Limb (tissue), 2 donors: ENCODE measurements at regions not wholly inside any gene's neighbourhood (a gene's known extent, or its start where the extent isn't known, plus 50 kb on each side); places are given as distances from the start of the nearest gene placed in this dataset.

Source experiments
- DNase-seq, 2 donors: peaks; one replicate each; pipeline ENCODE4 v3.0.0-alpha.2; 2016; ENCODE audit errors: extremely low spot score in 2 of 2

DNA sequence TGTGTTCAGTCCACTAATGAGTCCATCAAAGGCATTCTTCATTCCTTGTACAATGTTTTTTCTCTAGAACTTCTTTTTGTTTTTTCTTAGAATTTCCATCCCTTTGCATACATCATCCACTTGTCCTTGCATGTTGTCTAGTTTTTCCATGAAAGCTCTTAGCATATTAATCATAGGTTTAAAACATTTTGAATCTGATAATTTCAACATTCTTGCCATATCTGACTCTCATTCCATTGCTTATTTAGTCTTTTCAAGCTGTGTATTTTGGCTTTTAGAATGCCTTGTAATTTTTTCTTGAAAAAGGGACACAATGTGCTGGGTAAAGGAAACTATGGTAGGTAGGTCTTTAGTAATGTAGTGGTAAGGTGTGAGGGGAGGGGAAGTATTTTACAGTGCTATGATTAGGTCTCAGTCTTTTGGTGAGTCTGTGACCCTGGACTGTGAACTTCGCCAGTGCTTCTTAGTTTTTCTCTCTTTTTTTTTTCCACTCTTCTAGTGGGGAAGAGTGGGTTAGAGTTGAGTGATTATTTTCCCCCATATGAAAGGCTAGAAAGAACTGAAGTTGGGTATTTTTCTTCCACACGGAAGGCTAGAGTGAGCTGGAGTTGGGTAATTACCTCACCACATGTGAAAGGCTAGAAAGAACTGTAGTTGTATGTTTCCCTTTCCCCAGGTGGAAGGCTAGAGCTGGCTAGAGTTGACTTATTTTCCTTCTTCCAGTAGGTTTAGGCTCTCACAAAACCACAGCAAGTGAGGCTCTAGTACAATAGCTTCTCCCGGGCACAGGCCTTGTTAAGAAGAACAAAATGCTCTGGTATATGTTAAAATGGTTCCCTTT is 172.1 kb downstream of the SNX18 start:
- DNase-seq, result no peak

DNA sequence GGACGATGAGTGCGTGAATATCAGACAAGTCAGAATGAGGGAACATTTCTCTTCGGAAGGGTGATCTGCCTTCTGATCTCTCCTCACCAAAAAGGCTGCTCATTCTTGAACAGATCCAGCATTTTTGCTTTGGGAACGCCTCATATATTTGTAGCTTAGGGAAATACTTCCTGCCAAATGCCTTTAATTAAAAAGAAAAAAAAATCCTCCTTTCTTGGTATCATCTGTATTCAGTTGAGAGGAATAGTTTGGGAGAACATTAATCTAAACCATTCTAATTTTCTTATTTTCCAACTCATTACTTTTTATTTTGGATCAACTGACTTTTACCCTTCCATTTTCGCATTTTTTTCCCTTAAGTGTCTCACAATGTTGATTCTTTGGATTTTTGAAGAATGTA is 163.4 kb downstream of the SNX18 start:
- no peak for DNase-seq

DNA sequence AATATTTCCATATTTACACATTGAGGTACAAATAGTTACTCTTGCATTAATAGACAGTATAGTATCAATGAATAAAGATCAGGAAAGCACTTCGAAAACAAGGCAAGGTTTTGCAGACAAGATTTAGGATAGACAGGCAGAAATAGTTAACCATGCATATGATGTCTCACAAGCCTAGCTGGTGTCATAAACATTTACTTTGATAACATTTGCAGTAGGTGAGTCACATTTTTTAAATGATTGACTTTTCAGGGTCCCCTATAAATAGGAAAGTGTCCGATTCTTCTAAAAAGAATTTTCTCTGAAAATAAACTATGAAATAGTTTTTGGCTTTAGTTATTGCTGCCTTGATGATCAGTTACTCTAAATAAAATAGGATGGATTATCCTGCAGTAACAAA is 162.1 kb downstream of the SNX18 start:
- no peak for DNase-seq

DNA sequence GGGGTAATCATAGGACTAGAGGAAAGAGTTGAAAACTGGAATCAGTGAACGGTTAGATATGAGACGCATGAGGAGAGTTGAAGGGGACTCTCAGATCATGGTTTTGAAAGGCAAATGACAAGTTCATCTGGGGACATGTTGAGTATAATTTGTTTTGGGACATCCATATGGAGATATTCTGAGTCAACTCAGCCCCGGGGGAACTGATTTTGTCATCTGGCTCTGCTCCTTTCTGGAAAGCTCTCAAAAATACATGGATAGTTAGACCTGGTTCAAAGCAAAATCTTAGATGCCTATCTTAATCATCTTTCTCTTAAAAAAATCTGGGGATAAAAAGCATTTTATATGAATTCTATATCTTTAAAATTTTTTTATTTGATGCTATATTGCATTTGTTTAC is 161.2 kb downstream of the SNX18 start:
- no peak for DNase-seq

DNA sequence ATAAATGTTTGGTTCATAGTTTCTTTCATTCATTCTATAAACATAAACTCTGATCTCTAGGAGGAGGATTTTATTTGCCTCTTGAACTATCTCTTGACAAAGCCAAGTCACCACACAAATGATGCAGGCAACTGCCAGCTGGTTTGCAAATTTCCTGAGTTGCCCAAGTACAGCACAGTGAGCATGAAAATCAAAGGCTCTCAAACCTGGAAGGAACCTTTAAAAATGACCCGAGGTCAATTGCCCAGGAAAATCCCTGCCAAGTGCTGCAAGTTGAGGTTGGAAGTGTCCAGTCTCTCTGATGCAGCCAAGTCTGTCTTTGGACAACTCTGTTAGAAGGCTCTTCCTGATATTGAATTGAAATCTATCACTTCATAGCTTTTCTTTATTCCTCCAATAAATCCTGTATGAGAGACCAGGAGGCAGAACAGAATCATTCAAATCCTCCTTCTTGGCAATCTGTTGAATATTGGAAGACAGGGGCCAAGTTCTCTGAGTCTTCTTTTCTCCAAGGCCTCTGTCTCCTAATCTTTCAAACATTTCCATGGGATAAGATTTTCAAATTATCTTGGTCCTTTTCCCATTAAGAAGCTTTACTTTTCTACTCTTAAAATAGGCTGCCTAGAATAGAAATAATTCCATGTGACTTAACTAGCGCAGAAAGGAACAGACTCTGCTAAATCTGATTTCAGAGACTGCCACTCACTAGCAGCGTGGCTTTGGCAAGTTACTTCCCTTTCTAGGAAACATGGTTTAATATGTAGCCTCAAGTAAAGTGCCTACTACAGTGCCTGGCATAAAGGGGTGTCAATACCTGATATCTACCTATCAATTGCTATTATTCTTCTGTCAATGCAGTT is 159.2 kb downstream of the SNX18 start:
- no peak for DNase-seq

DNA sequence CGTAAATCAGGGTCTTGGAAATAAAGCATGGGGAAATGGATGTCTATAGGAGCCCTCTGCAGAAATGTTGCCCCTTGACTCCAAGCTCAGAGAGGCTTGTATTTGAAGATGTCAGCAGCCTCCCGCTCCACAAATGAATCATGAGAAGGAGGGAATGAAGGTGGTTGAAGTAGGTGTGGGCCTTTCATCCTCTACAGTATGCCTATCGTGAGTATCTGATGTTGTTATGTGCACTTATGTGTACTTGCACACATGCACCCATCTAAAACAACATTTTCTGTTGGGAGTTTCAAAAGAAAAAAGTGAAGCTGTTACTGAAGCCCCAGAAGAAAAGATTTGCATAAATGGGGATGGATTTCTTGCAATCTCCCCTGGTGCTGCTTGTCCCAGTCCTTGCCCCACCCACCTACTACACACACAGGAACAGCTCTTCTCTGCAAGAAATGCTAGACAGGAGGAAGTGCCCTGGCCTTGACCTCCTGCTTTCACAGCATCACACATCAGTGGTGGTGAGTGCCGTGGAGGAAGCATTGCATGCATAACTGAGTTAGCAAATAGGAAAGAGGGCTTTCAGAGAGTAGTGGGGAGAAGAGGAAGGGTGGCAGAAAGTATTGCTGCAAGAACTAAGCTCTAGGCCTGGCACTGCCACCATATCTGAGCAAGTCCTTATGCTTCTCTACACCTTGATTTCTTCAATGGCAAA is 156.1 kb downstream of the SNX18 start:
- no peak for DNase-seq

DNA sequence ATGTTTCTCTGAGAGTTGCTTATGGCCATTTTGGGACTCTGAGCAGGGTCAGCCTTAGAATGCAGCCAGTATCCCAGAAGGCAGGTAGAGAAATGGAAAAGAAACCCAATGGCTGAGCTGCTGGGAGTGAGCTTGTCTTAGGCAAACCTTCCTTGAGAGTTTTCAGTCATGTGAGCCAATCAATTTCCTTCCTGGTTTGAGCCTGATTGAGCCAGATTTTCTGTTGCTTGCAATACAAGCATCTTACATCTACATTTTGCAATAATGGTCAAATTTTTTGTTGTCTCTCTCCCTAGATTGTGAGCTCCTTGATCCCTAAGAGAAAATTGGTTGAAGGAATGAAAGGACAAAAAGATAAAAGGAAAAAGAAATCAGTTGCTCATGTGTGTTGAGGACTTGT is 155.3 kb downstream of the SNX18 start:
- no peak for DNase-seq

DNA sequence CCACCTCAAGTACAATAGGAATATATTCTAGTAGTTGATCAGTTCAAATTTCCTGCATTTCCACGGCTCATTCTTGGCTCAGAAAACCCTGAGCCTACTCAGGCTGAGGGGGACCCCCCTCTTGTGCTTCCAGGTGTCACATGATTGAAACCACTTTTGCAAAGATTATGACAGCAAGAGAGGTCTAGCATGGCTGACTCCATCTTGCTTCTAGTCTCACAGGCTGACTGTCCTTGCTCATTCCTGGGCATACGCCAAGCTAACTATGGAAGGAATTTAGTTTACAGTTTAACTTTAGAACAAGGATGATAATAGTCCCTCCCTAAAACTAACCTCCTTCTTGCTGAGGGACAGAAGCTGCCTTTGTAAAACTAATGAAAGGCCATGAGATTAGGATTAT is 154.1 kb downstream of the SNX18 start:
- no peak for DNase-seq

DNA sequence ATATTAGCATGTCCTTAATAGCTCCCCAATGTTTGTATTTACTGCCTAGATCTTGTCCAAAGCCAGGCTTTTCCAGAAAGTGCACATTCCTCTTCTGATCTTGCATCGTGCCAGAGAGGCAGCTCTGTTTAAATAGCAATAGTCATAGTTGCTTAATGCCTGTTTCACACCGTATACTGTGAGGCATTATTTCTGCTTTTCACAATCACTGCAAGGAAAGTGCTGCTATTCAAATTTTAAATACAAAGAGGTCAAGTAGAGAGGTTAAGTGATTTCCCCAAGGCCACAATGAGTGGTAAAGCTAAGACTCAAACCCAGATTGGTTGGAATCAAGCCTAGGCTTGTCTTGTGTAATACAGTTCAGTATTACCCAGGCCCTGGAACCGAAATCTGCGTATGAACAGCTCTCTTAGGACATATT is 153.6 kb downstream of the SNX18 start:
- DNase-seq, result no peak

DNA sequence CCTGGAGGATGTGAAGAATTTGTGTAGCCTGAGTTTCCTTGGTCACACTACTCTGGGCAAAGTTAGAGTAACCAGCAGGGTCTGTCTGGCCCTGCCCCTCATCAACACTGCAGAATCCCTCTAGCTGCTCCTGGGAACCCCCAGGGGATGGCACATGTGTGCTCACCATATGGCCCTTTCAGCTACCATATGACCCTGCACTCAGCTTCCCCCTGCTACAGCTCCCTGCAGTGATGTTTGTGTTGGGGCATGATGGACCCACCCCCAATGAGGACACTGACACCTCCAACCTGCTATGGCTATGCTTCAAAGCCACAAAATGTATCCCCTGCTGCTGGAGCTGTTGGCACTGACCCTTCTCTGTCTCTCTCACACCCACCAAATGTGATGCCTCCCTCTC is 152.7 kb downstream of the SNX18 start:
- no peak for DNase-seq

DNA sequence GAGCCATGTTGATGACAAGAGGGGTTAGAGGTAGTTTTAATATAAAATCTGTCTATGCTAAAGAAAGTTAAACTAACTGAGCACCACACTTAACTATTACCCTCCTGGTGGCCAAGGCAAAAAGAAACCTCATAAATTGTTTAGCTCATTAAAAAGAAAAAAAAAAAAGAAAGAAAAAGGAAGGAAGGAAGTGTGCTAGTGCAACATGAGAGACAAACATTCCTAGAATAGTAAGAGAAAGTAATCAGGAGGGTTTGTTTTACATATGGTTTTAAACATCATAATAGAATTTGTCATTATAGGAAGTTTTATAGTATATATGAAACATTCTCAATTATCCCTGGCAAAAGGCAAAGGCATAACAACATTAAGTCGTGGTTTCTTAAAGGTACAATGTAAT is 152.3 kb downstream of the SNX18 start:
- no peak for DNase-seq

DNA sequence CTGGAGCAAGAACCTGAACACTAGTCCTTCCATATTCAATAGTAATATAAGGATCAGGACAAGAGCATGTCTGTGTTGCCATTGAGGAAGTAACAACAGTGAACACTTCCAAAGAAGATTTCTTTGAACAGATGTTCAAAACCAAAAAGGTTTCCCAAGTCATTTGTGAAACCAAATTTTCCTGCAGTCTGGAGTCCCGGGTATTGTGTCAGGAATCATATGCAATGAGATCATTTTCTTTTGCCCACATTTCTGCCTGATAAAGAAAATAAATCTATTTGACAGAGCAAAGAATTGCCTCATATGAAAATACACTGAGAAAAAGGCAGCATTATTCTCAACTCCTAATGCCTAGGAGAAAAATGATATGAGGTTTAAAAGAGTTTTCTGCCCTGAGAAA is 151.7 kb downstream of the SNX18 start:
- DNase-seq, result no peak

DNA sequence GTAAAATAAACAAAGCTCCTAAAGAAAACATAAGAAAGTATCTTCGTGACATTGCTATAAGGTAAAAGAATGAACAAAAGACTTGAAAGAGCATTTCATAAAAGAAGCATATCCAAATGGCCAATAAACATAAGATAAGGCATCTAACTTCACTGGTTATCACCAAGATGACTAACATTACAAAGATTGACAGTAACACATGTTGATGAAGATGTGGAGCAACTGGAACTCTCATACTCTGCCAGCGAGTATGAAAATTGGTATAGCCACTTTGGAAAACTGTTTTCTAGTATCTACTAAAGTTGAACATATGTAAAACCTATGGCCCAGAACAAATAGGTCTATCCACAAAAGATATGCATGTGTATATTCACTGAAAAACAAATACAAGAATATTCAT is 150.5 kb downstream of the SNX18 start:
- DNase-seq, result no peak

DNA sequence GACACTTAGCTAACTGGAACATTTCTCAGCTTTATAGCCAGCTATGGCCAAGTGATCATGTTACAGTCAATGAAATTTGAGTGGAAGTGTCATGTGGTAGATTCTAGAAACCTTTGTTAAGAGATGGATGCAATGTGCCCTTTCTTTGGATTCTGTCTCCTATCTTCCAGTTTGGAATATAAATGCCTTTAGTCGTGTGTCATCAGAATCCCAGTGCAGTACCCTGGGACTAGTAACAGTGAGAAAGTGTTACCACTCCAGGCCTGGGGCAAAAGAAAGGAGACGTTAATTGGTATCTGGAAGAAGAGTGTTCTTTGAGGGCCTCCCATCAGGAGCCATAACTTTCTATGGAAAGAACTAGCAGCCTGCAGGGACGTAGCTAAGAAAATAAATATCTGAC is 149.6 kb downstream of the SNX18 start:
- no peak for DNase-seq

DNA sequence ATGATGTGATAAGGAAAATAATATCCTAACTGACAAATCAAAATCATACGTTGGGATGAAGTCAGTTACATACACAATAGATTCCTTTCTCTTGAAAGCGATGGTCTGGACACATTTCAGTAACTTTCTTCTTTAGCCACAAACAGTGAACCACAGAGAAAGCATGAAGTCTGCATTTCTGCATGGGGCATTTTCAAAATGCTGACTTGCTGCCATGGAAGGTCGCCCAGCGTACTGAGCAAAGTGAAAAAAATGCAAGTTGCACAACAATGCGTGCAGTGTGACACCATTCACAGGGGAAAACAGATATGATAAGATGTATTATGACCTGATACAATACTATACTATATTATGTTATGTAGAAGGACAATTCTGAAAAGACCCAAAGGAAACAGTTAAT is 146.3 kb downstream of the SNX18 start:
- DNase-seq, result no peak

DNA sequence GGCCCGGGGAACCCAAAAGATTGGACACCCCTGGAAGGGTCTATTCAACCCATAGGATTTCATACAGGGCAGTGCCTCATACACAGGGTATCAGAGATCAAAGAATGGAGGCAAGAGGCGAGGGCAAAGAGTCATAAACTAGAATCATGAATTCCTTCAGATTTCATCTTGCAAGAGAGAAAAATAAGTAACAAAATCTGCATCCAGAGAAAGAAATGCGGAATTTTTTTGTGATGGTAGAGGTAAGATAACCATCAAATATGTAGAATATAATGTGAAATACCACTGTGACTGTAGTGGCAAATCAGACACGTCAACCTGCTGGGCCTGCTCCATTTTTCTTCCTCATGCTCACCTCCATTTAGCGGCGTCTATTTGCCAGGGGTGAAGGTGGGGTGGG is 143.6 kb downstream of the SNX18 start:
- no peak for DNase-seq

DNA sequence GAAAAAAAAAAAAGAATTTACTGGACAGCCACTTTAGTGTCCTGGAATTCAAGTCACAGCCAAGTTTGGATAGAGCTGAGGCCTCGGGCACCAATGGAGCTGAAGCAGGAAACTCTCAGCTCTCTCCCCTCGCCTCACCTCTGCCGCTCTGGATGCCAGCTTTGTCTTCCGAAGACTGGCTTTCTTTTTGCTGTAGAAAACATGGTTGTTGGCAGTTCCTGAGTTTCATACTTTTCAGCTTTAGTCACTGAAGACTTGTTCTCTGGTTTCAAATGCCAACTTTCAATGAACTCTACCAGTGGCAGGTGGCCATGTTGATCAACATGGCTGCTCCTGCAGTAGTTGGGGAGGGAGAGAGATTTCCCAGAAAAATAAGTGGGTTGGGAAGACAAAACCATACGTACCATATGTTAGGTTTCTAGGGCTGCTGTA is 142.2 kb downstream of the SNX18 start:
- peak; percentile 40 to 48 for DNase-seq

DNA sequence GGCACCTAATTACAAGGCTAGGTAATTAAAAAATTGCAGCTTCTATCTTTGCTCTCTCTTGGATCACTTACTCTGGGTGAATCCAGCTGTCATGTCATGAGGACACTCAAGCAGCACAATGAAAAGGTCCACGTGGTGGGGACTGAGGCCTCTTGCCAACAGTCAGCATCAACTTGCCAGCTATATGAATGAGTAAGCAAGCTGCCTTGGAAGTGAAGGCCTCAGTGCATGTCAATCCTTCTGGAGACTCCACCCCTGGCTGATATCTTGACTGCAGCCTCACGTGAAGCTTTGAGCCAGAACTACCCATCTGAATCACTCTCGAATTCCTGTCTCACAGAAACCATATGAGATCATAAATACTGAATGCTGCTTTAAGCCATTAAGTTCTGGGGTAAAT is 140.5 kb downstream of the SNX18 start:
- no peak for DNase-seq

DNA sequence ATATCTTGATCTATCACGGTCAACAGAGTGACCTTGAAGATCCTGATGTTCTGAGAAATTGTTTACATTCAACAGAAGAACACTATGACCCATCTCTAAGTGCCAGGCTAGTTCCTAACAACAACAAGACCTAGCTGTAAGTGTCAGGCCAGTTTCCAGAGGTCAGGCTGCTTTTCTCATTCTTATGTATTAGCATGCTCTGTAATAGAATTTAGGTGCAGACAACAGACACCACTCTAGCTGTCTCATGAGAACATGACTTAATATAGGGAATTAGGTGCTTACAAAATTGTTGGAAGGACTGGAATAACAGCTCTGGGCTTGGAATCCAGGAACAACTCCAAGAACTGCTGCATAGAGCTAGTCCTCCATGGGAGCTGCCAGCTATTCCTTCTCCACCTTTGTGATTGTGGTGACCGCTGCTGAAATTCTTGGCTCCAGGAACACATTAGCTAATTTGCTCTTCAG is 138.7 kb downstream of the SNX18 start:
- DNase-seq, result no peak

DNA sequence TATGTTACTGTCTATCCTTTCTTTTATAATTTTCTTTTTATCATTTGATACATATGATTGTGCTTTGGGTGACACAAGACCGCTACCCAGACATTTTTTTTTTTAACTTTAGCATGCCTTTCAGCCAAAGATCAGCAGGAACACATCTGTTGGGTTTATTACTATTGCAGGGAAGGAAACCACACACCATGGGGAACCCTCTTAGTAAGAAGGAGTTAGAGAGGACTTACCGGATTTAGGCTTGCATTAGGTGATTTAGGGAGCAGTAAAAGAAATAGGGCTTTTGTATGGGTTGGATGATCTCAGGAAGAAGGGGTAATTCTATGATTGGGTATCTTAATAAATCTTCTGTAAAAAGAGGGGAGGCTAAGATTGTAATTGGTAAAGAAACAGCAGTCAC is 138.2 kb downstream of the SNX18 start:
- no peak for DNase-seq

DNA sequence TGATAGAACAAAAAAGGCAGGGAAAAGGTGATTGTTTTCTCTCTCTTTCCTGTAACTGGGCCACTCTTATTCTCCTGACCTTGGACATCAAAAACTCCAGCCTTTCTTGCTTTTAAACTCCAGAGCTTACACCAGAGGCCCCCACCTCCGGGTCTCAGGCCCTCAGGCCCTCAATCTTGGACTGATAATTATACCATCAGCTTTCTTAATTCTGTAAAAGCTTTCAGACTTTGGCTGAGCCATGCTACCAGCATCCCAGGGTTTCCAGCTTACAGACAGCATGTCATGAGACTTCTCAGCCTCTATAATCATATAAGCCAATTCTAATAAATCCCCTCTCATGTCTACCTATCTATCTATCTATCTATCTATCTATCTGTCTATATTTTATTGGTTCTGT is 137.7 kb downstream of the SNX18 start:
- DNase-seq, result no peak
